GM12878 (cell line): ENCODE measurements at regions not wholly inside any gene's neighbourhood (a gene's known extent, or its start where the extent isn't known, plus 50 kb on each side); places are given as distances from the start of the nearest gene placed in this dataset.

ENCODE experiments used
- ATAC-seq: fragments of 200-7000 bp; cut with Tn5 transposase; 3 replicates; pipeline ENCODE4 v1.9.1; 2020; ENCODE audit warnings: mild to moderate bottlenecking, moderate library complexity
- BruUV-seq: library from RNA; stranded (reverse); fragments of 400-500 nt; replicated peaks from 2 replicates; lab custom pipeline; 2021; lab: Mats Ljungman, UMichigan
- CTCF ChIA-PET: fragments of 300-600 bp; sonication (Branson Sonifier 250); formaldehyde crosslinking; extraction: SDS; loops from one replicate; lab custom pipeline; 2021; ENCODE audit warnings: inconsistent platforms; lab: Yijun Ruan, JAX
- POLR2A ChIA-PET: fragments of 350-600 bp; formaldehyde crosslinking; extraction: SDS; loops from one replicate; lab custom pipeline; 2021; ENCODE audit warnings: inconsistent platforms; lab: Charles Lee
- RAD21 ChIA-PET: fragments of 300-600 bp; sonication (Branson Sonifier 250); formaldehyde crosslinking; loops from one replicate; lab custom pipeline; 2023; ENCODE audit warnings: antibody characterized with exemption; ENCODE audit not compliant: unreplicated experiment; lab: Charles Lee
- SMC1A ChIA-PET: fragments of 300-600 bp; sonication (Branson Sonifier 250); formaldehyde crosslinking; loops from one replicate; lab custom pipeline; 2023; ENCODE audit not compliant: unreplicated experiment, uncharacterized antibody; lab: Charles Lee
- DNase-seq: peaks from one replicate; pipeline ENCODE4 v3.0.0-alpha.2; 2011; ENCODE audit warnings: low read depth, low spot score
- FAIRE-seq: peaks from 3 replicates; lab custom pipeline; 2011; peaks lifted over from hg19 to GRCh38; lab: Jason Lieb, UNC
- H2AFZ ChIP-seq: 2 replicates; pipeline ENCODE4 v1.6.0; 2011; ENCODE audit warnings: low read depth, low read length, control low read depth; ENCODE audit not compliant: control insufficient read depth
- H3K27ac ChIP-seq: 2 replicates; pipeline ENCODE4 v1.5.1; 2011; ENCODE audit warnings: control low read depth; ENCODE audit not compliant: control insufficient read depth, insufficient read depth
- H3K27me3 ChIP-seq, 2 experiments: replicated peaks in 1 of 2; 2 replicates each; pipeline versions ENCODE4 v1.6.0 to v1.6.1; 2011; ENCODE audit warnings: low read length in 1 of 2; ENCODE audit not compliant: control insufficient read depth in 2 of 2, insufficient read depth in 2 of 2
- H3K36me3 ChIP-seq, 2 experiments: 2 replicates each; pipeline ENCODE4 v1.5.1; 2011; ENCODE audit warnings: low read length in 1 of 2; ENCODE audit not compliant: control insufficient read depth in 2 of 2, insufficient read depth in 2 of 2
- H3K4me1 ChIP-seq: 2 replicates; pipeline ENCODE4 v1.6.1; 2011; ENCODE audit warnings: mild to moderate bottlenecking, low read length, moderate library complexity, mixed read lengths; ENCODE audit not compliant: control insufficient read depth, insufficient read depth
- H3K4me2 ChIP-seq: 2 replicates; pipeline ENCODE4 v1.6.0; 2011; ENCODE audit warnings: control low read depth; ENCODE audit not compliant: control insufficient read depth, insufficient read depth
- H3K4me3 ChIP-seq: fragments of 200-600 bp; sonication (generic); 2 replicates; pipeline ENCODE4 v1.5.1; 2016
- H3K79me2 ChIP-seq: 2 replicates; pipeline ENCODE4 v1.6.0; 2011; ENCODE audit warnings: low read length; ENCODE audit not compliant: control insufficient read depth, insufficient read depth
- H3K9ac ChIP-seq: 2 replicates; pipeline ENCODE4 v1.8.0; 2011; ENCODE audit warnings: low read length, control low read depth, mixed read lengths; ENCODE audit not compliant: control insufficient read depth, insufficient read depth
- H3K9me3 ChIP-seq: replicated peaks from 3 replicates; pipeline ENCODE4 v1.5.1; 2011; ENCODE audit warnings: mild to moderate bottlenecking, low read length; ENCODE audit not compliant: control insufficient read depth, insufficient read depth
- H4K20me1 ChIP-seq: 2 replicates; pipeline ENCODE4 v1.6.0; 2011; ENCODE audit not compliant: control insufficient read depth, insufficient read depth
- BACH1 ChIP-seq: fragments of 450-650 bp; IDR thresholded peaks from 2 replicates; pipeline ENCODE4 v1.6.1; 2017; ENCODE audit warnings: mild to moderate bottlenecking, borderline replicate concordance
- BHLHE40 ChIP-seq, 2 experiments: fragments of 450-650 bp in 1 of 2; IDR thresholded peaks; 2 replicates each; pipeline ENCODE4 v1.6.1; 2011 to 2017; ENCODE audit warnings: low read depth in 2 of 2, borderline replicate concordance in 1 of 2, improper control_type of control experiment in 1 of 2, low read length in 1 of 2, mild to moderate bottlenecking in 1 of 2
- BMI1 ChIP-seq: fragments of 450-650 bp; IDR thresholded peaks from 2 replicates; pipeline ENCODE4 v1.6.1; 2016; ENCODE audit warnings: mild to moderate bottlenecking, moderate library complexity, borderline replicate concordance
- CEBPB ChIP-seq, 2 experiments: fragments of 150-350 bp in 1 of 2; IDR thresholded peaks; 2 replicates each; pipeline ENCODE4 v1.6.1; 2012 to 2014; ENCODE audit warnings: low read depth in 2 of 2, low read length in 2 of 2, borderline replicate concordance in 1 of 2, inconsistent platforms in 1 of 2
- ETV6 ChIP-seq, 2 experiments: fragments of 450-650 bp in 1 of 2; IDR thresholded peaks in 1 of 2; conservative IDR thresholded peaks in 1 of 2; 2 replicates each; pipeline ENCODE4 v1.6.1; 2014; ENCODE audit warnings: antibody characterized with exemption in 1 of 2, borderline replicate concordance in 1 of 2, low read depth in 1 of 2, mild to moderate bottlenecking in 1 of 2, moderate library complexity in 1 of 2
- FOXM1 ChIP-seq: IDR thresholded peaks from 2 replicates; pipeline ENCODE4 v1.6.1; 2012; ENCODE audit warnings: low read depth, mild to moderate bottlenecking, inconsistent platforms, low read length, moderate library complexity
- HDGF ChIP-seq: fragments of 450-650 bp; IDR thresholded peaks from 2 replicates; pipeline ENCODE4 v1.6.1; 2016; ENCODE audit warnings: antibody characterized with exemption
- LARP7 ChIP-seq: fragments of 450-650 bp; IDR thresholded peaks from 2 replicates; pipeline ENCODE4 v1.6.1; 2017; ENCODE audit warnings: mild to moderate bottlenecking
- POLR2AphosphoS5 ChIP-seq: IDR thresholded peaks from 2 replicates; pipeline ENCODE4 v1.6.1; 2011; ENCODE audit warnings: mild to moderate bottlenecking, low read length, inconsistent platforms
- RELA ChIP-seq: fragments of 450-650 bp; IDR thresholded peaks from 2 replicates; pipeline ENCODE4 v1.8.0; 2014; ENCODE audit warnings: borderline replicate concordance; ENCODE audit not compliant: partially characterized antibody
- STAT1 ChIP-seq: fragments of 450-650 bp; conservative IDR thresholded peaks from 2 replicates; pipeline ENCODE4 v1.6.1; 2014; ENCODE audit warnings: antibody characterized with exemption, mild to moderate bottlenecking
- TAF1 ChIP-seq: IDR thresholded peaks from 2 replicates; pipeline ENCODE4 v1.6.1; 2011; ENCODE audit warnings: mild to moderate bottlenecking, low read depth, low read length, borderline replicate concordance
- TCF12 ChIP-seq: IDR thresholded peaks from 2 replicates; pipeline ENCODE4 v1.6.1; 2011; ENCODE audit warnings: low read depth, mild to moderate bottlenecking, low read length
- WGBS: methylation state at CpG from one replicate; pipeline ENCODE4 v1.1.6; 2016; ENCODE audit warnings: low lambda C conversion rate; ENCODE audit not compliant: insufficient replicate concordance, insufficient coverage; ENCODE audit errors: missing lambda C conversion rate; 5-methylcytosine and 5-hydroxymethylcytosine counted together
- in situ Hi-C: fragments of 300-500 bp; cut with MboI; formaldehyde crosslinking; loops from 9 replicates; pipeline ENCODE4 v1.14.3; 2018; ENCODE audit warnings: mixed read lengths
- intact Hi-C: fragments of 100-400 bp; cut with micrococcal nuclease; formaldehyde crosslinking; loops from one replicate; pipeline ENCODE4 v1.14.2; 2022; ENCODE audit not compliant: unreplicated experiment
- TF ChIP-seq, protein P1 (sequence below): fragments of 450-650 bp; IDR thresholded peaks from 2 replicates; pipeline ENCODE4 v1.6.1; 2018; ENCODE audit warnings: mild to moderate bottlenecking, low read depth, moderate library complexity; ENCODE audit not compliant: partially characterized antibody

- no peak for TF ChIP-seq STAT1
- TF ChIP-seq POLR2AphosphoS5 = no peak
- no peak for TF ChIP-seq LARP7
Observed at GRCh38 chr14:28690029-28690692, 76.4 kb upstream of the FOXG1 start (continued).

- BruUV-seq = no TSS peak
- H3K79me2 ChIP-seq = no peaks in the 10 kb centered on the region
- H2AFZ ChIP-seq = no peak overlapping the region
- H3K27me3 ChIP-seq = no peaks in the 10 kb centered on the region
- no peaks in the 10 kb centered on the region for H3K9me3 ChIP-seq
- no peak for DNase-seq
- ChIA-PET SMC1A (no interaction called here), RAD21 (no interaction called here), CTCF (no interaction called here), POLR2A (no interaction called here)
- no peaks in the 10 kb centered on the region for H3K36me3 ChIP-seq
- no peaks in the 10 kb centered on the region for H4K20me1 ChIP-seq
- no peak for FAIRE-seq
- no peak for ATAC-seq
- no peak overlapping the region for H3K9ac ChIP-seq
- H3K4me2 ChIP-seq = no peak overlapping the region
- intact Hi-C loops (no loop called here), in situ Hi-C loops (no loop called here)
- no peaks in the 10 kb centered on the region for H3K4me1 ChIP-seq
- no peak overlapping the region for H3K27ac ChIP-seq
- H3K4me3 ChIP-seq = no peak overlapping the region
- TF ChIP-seq BACH1 (no peak), BHLHE40 (IDR thresholded peaks at IDR 0.05; ENCODE audit: borderline replicate concordance in 1 of 2, low read depth in 2 of 2, low read length in 1 of 2) (no peak), TAF1 (no peak), FOXM1 (no peak)
Observed at GRCh38 chr14:28695109-28695508, 71.5 kb upstream of the FOXG1 start.

DNA sequence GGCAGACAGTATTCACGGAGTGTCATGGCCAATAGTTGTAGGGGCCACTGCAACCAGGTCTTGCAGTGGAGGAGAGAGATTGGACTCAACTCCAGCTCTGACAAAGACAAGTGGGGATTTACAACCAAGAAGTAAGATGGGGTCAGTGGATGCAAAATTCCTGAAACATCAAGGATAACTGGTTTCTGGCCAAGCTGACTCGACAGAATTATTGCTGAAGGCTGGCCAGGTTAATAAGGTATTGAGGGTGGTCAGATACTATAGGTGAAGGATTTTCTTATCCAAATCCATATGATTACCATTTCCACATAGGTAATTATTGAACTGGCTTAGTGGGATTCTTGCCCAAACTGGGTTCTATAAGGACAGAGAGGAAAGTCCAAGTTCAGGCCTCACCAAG is 64.9 kb upstream of the FOXG1 start:
- intact Hi-C loops = no loop called here
- Histone ChIP-seq H3K9ac (no peak overlapping the region), H3K27ac (no peak overlapping the region), H3K4me2 (no peak overlapping the region), H3K9me3 (no peaks in the 10 kb centered on the region), H3K4me3 (no peak overlapping the region), H3K36me3 (no peaks in the 10 kb centered on the region), H3K4me1 (no peaks in the 10 kb centered on the region), H2AFZ (no peak overlapping the region), H4K20me1 (no peaks in the 10 kb centered on the region), H3K79me2 (no peaks in the 10 kb centered on the region), H3K27me3 (no peaks in the 10 kb centered on the region)
- RAD21 ChIA-PET = no interaction called here
- WGBS = 0% methylated on average over 2 of the region's 2 CpGs
- ATAC-seq (no peak), FAIRE-seq (no peak), DNase-seq (no peak)
- CTCF ChIA-PET = no interaction called here
- POLR2A ChIA-PET = no interaction called here
- in situ Hi-C loops = no loop called here
- BruUV-seq = no TSS peak
- SMC1A ChIA-PET = no interaction called here
- TF ChIP-seq STAT1 (no peak), RELA (no peak), CEBPB (IDR thresholded peaks at IDR 0.05; ENCODE audit: borderline replicate concordance in 1 of 2, low read depth in 2 of 2, low read length in 2 of 2) (no peak), HDGF (no peak), TCF12 (no peak), ETV6 (conservative IDR thresholded peaks at IDR 0.05 in 1 of 2, IDR thresholded peaks at IDR 0.05 in 1 of 2; ENCODE audit: borderline replicate concordance in 1 of 2, low read depth in 1 of 2) (no peak), BMI1 (no peak)
- TF ChIP-seq, protein P1, sequence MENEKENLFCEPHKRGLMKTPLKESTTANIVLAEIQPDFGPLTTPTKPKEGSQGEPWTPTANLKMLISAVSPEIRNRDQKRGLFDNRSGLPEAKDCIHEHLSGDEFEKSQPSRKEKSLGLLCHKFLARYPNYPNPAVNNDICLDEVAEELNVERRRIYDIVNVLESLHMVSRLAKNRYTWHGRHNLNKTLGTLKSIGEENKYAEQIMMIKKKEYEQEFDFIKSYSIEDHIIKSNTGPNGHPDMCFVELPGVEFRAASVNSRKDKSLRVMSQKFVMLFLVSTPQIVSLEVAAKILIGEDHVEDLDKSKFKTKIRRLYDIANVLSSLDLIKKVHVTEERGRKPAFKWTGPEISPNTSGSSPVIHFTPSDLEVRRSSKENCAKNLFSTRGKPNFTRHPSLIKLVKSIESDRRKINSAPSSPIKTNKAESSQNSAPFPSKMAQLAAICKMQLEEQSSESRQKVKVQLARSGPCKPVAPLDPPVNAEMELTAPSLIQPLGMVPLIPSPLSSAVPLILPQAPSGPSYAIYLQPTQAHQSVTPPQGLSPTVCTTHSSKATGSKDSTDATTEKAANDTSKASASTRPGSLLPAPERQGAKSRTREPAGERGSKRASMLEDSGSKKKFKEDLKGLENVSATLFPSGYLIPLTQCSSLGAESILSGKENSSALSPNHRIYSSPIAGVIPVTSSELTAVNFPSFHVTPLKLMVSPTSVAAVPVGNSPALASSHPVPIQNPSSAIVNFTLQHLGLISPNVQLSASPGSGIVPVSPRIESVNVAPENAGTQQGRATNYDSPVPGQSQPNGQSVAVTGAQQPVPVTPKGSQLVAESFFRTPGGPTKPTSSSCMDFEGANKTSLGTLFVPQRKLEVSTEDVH = no peak
